ENCODE measurements at regions not wholly inside any gene's neighbourhood (a gene's known extent, or its start where the extent isn't known, plus 50 kb on each side); places are given as distances from the start of the nearest gene placed in this dataset.

DNA sequence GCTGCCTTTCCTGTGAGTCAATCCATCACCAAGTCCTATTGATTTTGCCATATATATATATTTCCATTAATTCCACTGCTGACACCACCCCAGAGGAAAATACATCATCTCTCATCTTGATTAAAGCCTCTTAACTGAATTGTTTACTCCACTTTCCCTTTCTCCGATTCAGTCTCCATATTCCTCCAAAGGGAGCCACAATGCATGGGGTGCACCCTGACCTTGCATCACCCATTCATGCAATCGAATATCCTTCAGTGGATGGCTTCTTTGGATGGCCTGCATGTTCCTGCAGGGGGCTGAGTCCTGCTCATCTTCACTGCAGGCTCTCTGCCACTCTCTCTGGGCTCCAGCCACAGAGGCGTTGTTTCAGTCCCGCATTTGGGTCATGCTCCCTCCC lies 231.0 kb downstream of the SNX18 start:
- Mint-ChIP-seq H3K4me1 (ENCODE audit: low read depth) (peaks cover 29% of the 10 kb centered on the region), H3K9me3 (peaks cover 7% of the 10 kb centered on the region), H3K36me3 (ENCODE audit: low read depth) (peaks cover 5% of the 10 kb centered on the region), H3K4me3 (no peak overlapping the region), H3K27me3 (ENCODE audit: low read depth) (no peaks in the 10 kb centered on the region), H3K27ac (no peak overlapping the region)

DNA sequence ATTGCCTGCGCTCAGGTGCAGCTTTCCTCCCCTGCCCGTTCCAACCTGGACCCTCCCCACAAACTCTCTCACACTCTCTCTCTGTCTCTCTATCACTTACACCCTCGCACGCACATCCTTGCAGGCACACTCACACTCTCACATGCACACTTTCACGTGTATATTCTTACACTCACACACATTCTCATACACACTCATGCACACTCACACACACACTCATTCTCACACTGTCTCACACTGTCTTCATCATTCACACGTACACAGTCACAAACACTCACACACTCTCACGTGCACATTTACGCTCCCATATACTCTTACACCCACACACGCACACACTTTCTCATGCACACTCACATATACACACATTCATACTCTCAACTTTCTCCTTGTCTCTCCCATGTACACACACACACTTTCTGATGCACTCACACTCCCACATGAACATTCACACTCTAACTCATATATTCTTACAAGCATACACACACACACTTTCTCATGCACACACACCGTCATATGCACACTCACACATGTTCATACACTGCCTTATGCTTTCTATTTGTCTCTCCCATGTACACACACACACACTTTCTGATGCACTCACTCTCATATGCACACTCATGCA lies 229.3 kb downstream of the SNX18 start:
- Mint-ChIP-seq H3K27ac (no peak overlapping the region), H3K36me3 (ENCODE audit: low read depth) (peaks cover 7% of the 10 kb centered on the region), H3K4me1 (ENCODE audit: low read depth) (peaks cover 26% of the 10 kb centered on the region), H3K9me3 (peaks cover 7% of the 10 kb centered on the region), H3K4me3 (no peak overlapping the region), H3K27me3 (ENCODE audit: low read depth) (no peaks in the 10 kb centered on the region)

DNA sequence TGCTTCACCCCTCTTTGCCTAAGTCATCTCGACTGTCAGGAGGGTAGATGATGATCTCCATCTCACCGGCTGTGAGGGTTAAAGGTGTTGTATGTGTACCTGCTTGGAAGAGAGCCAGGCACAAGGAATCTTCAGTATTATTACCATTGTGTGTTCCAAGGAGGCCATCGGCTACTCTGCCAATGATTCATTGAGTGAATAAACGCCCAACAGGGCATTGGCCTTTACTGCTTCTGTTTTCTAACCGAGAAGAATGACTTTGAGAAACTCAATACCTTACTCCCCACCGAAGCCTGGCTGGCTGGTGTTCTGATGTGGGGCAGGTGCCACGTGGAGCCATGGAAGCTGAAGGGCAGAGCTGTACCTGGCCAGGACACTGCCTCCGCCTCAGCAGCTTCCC lies 228.8 kb downstream of the SNX18 start:
- H3K4me3 Mint-ChIP-seq, result no peak overlapping the region
- H3K9me3 Mint-ChIP-seq, result peaks cover 6% of the 10 kb centered on the region
- peaks cover 7% of the 10 kb centered on the region for H3K36me3 Mint-ChIP-seq (ENCODE audit: low read depth)
- no peaks in the 10 kb centered on the region for H3K27me3 Mint-ChIP-seq (ENCODE audit: low read depth)
- H3K4me1 Mint-ChIP-seq (ENCODE audit: low read depth), result peaks cover 27% of the 10 kb centered on the region
- H3K27ac Mint-ChIP-seq, result no peak overlapping the region

DNA sequence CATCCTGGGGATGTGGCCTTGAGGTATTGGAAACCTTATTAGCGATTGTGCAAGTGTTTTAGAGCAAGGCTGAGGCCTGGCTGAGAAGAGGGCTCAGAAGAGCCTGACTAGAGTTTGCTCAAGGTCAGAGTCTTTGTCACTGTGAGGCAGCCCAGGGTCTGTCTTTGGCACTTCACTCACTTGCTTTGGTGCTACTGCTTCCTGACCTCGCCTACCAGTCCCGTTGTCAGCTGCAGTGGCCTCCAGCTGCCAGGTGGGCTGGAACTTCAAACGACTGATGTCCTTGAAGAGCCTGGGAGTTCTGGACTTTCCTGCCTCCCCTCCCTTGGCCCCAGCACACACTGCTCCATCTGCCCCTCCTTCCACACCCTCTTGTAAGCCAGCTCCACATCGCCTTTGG lies 228.0 kb downstream of the SNX18 start:
- no peaks in the 10 kb centered on the region for H3K9me3 Mint-ChIP-seq
- H3K27ac Mint-ChIP-seq, result peak overlapping the region; percentile 90
- H3K36me3 Mint-ChIP-seq (ENCODE audit: low read depth), result peaks cover 9% of the 10 kb centered on the region
- no peak overlapping the region for H3K4me3 Mint-ChIP-seq
- H3K27me3 Mint-ChIP-seq (ENCODE audit: low read depth), result no peaks in the 10 kb centered on the region
- H3K4me1 Mint-ChIP-seq (ENCODE audit: low read depth), result peaks cover 32% of the 10 kb centered on the region

DNA sequence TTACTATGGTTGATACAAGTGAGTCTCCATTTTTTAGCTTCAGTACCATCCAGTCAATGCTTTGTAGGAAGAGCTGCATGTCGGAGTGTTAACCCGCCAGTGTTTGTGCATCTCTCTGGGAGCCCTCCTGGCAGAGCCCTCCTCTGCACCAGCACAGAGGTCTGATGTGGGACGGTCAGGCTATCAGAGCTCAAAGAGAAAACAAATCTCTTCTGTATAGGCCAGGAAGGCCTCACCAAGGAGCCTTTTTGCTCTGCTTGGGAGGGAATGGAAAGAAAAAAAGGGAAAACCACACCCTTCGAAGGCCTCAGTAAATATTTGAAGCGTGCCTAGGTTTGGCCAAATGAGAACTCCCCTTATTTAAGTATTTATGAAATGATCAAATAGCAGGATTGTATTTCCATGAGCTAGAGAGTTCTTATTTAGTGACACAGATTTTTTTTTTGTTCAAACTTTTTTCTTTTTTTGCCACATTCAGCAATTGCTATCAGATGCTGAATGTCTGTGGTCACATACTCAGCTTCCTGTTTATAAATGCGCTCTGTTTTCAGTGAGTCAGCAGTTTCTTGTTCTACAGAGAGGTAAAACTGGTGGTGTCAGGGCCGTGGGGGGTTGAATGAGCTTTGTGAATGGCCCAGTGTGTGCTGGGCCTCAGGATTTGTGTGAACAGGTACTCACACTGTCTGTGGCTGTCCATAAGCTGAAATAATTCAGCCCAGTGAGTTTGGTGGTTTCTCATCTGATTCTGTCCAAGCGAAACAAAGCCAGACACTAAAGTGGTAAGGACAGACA lies 226.6 kb downstream of the SNX18 start:
- peaks cover 4% of the 10 kb centered on the region for H3K9me3 Mint-ChIP-seq
- no peaks in the 10 kb centered on the region for H3K27me3 Mint-ChIP-seq (ENCODE audit: low read depth)
- H3K4me3 Mint-ChIP-seq, result peak overlapping the region; percentile 52
- H3K4me1 Mint-ChIP-seq (ENCODE audit: low read depth), result peaks cover 40% of the 10 kb centered on the region
- H3K36me3 Mint-ChIP-seq (ENCODE audit: low read depth), result peaks cover 14% of the 10 kb centered on the region
- H3K27ac Mint-ChIP-seq, result peak overlapping the region; percentile 90

DNA sequence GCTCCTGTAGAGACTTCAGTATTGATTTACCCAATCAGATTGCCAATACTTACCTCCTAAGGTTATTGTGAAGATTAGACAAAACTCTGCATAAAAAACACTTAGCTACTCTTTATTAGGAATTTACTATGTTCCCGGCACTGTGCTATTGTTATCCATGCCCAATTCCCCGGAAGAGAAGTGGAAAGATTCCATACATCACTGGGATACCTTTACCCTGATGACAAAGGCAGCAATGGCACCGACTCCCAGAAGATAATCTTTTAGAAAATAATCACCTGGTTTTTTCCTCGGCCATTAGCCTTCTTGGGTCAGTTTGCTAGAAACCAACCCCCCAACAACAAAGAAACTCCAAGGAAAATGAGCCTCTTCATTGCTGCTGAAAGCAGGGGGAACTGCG lies 226.0 kb downstream of the SNX18 start:
- Mint-ChIP-seq H3K27ac (peak overlapping the region; percentile 90), H3K4me3 (no peak overlapping the region), H3K4me1 (ENCODE audit: low read depth) (peaks cover 42% of the 10 kb centered on the region)

DNA sequence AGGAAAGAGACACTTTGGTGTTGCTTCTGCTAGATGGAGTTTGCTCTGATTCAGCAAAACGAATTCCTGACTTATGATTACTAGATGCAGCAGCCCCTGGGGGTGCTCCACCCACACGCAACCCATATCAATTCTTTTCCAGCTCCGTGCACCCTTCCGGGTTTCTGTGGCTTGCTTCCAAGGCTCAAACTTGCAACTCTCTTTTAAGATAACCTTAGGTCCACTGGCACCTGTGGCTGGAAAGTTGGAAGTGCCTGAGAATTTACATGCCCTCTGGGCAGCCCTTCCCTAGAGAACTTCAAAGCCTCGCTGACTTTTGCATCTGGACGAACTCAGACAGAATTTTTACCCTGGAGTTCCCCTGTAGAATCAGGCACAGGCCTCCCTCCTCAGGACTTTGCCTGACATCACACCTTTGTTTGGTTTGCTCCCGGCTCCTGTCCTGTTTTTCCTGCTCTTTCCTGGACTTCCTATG lies 224.9 kb downstream of the SNX18 start:
- H3K9me3 Mint-ChIP-seq, result peaks cover 4% of the 10 kb centered on the region
- H3K36me3 Mint-ChIP-seq (ENCODE audit: low read depth), result peaks cover 18% of the 10 kb centered on the region
- H3K4me1 Mint-ChIP-seq (ENCODE audit: low read depth), result peaks cover 45% of the 10 kb centered on the region
- no peak overlapping the region for H3K27ac Mint-ChIP-seq
- no peaks in the 10 kb centered on the region for H3K27me3 Mint-ChIP-seq (ENCODE audit: low read depth)
- H3K4me3 Mint-ChIP-seq, result no peak overlapping the region

More for the DNA sequence above, 226.0 kb downstream of the SNX18 start:
- peaks cover 16% of the 10 kb centered on the region for H3K36me3 Mint-ChIP-seq (ENCODE audit: low read depth)
- H3K9me3 Mint-ChIP-seq, result peaks cover 4% of the 10 kb centered on the region
- H3K27me3 Mint-ChIP-seq (ENCODE audit: low read depth), result no peaks in the 10 kb centered on the region

DNA sequence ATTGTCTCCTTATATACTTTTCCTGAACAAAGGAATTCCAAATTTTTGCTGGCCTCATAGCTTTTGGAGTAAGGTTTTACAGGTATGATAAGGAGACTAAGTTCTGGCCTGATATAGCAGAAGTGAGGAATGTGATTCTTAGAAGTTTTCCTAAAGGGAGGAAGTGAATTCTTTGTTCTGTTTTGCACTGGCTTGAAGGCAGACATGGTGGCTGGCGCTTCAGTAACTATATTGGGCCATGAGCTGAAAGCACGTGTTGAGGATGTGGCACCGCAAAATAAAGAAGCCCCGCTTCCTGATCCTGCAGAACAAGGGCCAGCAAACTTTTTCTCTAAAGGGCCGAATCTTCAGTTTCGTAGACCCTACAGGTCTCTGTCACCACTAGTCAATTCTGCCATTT lies 224.2 kb downstream of the SNX18 start:
- no peaks in the 10 kb centered on the region for H3K27me3 Mint-ChIP-seq (ENCODE audit: low read depth)

DNA sequence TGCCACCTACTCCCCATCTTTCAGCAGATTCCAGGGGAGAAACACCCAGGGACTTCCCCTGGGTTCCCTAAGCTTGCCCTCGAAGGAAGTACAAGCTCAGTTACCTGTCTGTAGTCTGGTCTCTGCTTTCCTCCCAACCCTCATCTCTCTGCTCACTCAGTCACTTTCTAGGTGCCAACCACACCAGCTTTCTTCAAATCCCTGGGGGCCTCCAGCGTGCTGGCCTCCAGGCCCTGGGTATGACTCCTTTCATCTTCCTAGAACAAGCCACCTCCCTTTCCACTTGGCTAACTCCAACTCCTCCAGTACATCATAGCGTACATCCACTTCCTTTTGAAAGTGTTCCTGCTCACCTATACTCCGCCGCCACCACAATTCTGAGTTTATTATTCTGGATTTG lies 222.6 kb downstream of the SNX18 start:
- Mint-ChIP-seq H3K4me1 (ENCODE audit: low read depth) (peaks cover 39% of the 10 kb centered on the region), H3K27ac (no peak overlapping the region), H3K27me3 (ENCODE audit: low read depth) (peaks cover 10% of the 10 kb centered on the region), H3K4me3 (no peak overlapping the region), H3K36me3 (ENCODE audit: low read depth) (peaks cover 18% of the 10 kb centered on the region), H3K9me3 (peaks cover 4% of the 10 kb centered on the region)

More for the DNA sequence above, 224.2 kb downstream of the SNX18 start:
- Mint-ChIP-seq H3K9me3 (peaks cover 4% of the 10 kb centered on the region), H3K36me3 (ENCODE audit: low read depth) (peaks cover 18% of the 10 kb centered on the region), H3K4me1 (ENCODE audit: low read depth) (peaks cover 45% of the 10 kb centered on the region), H3K4me3 (no peak overlapping the region), H3K27ac (no peak overlapping the region)

DNA sequence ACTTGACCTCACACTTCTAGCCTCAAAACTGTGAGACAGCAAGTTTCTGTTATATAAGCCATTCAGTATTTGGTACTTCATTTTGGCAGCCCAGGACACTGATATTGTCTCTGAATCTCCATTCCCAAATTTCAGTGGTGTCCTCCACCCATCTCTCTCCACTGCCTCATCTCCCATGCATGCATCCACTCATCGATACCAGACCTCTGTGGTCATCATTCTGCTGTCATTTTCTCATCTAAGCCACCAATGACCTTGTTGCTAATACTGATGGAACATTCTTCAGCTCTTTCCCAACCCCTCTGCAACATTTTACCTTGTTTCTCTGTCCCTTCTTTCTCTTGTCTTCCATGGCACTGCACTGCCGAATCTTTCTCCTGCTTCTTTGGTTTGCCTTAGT lies 221.8 kb downstream of the SNX18 start:
- Mint-ChIP-seq H3K4me3 (no peak overlapping the region), H3K9me3 (peaks cover 4% of the 10 kb centered on the region), H3K27me3 (ENCODE audit: low read depth) (peaks cover 14% of the 10 kb centered on the region), H3K4me1 (ENCODE audit: low read depth) (peaks cover 34% of the 10 kb centered on the region), H3K27ac (no peak overlapping the region), H3K36me3 (ENCODE audit: low read depth) (peaks cover 13% of the 10 kb centered on the region)

DNA sequence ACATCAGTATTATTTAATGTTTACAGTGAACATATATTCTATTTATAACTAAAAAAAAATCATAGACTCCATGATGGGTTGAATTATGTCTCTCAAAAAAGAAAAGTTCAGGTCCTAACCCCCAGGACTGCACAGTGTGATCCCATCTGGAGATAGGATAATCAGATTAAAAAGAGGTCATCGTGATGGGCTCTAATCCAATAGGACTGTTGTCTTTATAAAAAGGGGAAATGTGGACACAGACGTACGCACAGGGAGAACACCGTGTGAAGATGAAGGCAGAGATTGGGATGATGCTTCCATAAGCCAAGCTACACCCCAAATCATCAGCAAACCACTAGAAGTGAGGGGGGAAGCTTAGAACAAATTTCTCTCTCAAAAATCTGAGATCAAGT lies 221.4 kb downstream of the SNX18 start:
- Mint-ChIP-seq H3K9me3 (peaks cover 4% of the 10 kb centered on the region), H3K27ac (no peak overlapping the region), H3K4me1 (ENCODE audit: low read depth) (peaks cover 30% of the 10 kb centered on the region), H3K36me3 (ENCODE audit: low read depth) (peaks cover 13% of the 10 kb centered on the region), H3K4me3 (no peak overlapping the region), H3K27me3 (ENCODE audit: low read depth) (peaks cover 14% of the 10 kb centered on the region)

DNA sequence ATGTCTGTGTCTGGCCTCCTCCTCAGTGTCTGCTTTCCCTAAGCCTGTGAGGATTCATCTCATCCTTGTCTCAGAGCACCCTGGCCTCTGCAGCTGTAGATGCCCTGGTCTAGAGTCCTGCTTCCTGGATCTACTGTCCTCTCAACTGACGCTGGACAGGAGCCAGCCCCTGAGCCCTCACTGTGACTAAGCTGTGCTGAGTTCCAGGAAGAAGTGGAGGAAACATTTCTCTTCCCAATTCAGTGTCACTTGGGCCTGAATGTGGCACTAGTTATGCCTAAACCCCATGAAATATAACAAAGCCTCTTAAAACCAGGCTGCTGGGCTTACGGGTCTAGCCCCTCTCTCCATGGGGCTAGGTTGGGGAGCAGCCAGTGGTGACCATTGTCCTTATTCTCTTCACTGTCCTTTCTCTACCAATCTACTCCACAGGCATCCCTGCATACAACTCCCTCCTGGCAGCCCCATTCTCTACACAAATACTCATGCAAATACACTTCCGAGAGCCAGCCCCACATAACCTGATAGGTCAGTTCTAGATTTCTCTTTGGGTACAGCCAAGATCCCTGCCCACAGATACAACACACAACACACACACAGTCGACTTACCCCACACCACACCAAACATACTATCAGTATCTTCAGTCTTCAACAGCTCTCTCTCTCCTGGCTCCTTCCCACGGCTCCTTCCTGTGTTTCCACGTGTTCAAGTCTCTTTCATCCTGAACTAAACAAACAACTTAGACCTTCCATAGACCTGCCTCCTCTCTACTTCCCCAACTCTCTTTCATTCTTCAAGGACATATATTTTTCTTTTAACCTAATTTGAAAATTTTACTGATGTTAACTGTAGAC lies 220.8 kb downstream of the SNX18 start:
- H3K4me1 Mint-ChIP-seq (ENCODE audit: low read depth), result peaks cover 26% of the 10 kb centered on the region
- H3K36me3 Mint-ChIP-seq (ENCODE audit: low read depth), result peaks cover 14% of the 10 kb centered on the region
- no peak overlapping the region for H3K4me3 Mint-ChIP-seq
- H3K27me3 Mint-ChIP-seq (ENCODE audit: low read depth), result peaks cover 16% of the 10 kb centered on the region
- H3K9me3 Mint-ChIP-seq, result peaks cover 4% of the 10 kb centered on the region
- H3K27ac Mint-ChIP-seq, result no peak overlapping the region

DNA sequence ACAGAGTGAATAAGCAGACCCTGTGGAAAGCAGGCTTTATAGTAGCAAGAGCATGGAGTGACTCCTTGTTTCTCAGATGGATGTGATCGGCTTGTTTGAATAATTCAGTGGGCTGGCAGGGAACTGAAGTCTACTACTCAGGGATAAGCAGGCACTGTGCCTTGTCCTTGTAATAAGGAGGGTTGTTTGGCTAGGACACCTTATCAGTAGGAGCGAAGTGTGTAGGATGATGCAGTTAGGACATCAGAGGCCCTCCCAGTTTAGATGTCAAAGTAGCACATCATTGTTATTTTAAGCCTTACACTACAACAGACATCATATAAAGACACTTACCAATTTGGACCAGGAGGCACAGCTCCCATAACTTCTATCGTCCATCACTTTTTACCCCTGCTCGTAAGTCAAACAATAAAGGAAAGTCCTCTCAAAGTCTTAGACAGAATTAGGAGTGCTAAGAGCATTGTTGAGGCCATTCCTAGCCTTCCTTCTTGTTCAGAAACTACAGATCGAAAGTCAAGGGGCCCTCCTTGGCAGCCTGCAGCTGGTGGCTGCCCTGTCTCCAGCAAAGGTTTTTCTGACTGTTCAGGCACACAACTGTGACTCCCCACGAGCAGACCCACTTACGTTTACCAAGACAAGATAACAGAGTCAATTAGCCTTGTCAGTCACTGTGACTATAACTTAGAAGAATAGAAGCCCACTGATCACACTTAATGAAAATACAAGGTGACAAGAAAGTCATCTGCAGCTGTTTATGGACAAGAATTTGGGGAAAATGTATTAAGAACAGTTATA lies 218.6 kb downstream of the SNX18 start:
- H3K4me1 Mint-ChIP-seq (ENCODE audit: low read depth), result peaks cover 22% of the 10 kb centered on the region
- H3K27ac Mint-ChIP-seq, result no peak overlapping the region
- H3K9me3 Mint-ChIP-seq, result peaks cover 4% of the 10 kb centered on the region
- H3K4me3 Mint-ChIP-seq, result no peak overlapping the region
- peaks cover 15% of the 10 kb centered on the region for H3K36me3 Mint-ChIP-seq (ENCODE audit: low read depth)
- peaks cover 18% of the 10 kb centered on the region for H3K27me3 Mint-ChIP-seq (ENCODE audit: low read depth)

DNA sequence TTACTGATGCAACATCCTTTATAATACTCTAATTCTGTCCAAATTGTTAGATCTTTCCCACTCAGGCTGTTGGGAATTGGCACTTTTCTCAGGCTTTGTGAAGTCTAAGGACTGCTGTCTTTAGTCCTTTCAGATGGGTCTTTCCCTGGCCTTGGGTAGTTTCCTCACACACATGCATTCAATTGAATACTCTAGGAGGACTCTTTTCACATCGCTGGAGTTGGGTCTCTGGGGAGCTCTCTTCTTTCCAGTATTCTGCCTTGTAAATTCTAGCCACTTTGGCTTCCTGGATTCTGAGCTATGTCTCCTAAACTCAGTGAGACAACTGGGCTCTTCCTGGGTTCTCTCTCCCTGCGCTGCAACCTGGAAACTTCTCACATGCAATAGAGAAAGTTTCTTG lies 215.5 kb downstream of the SNX18 start:
- Mint-ChIP-seq H3K27ac (no peak overlapping the region), H3K4me1 (ENCODE audit: low read depth) (peaks cover 7% of the 10 kb centered on the region), H3K4me3 (no peak overlapping the region), H3K9me3 (peaks cover 3% of the 10 kb centered on the region), H3K27me3 (ENCODE audit: low read depth) (peaks cover 21% of the 10 kb centered on the region), H3K36me3 (ENCODE audit: low read depth) (peaks cover 6% of the 10 kb centered on the region)
